ENCODE measurements at regions not wholly inside any gene's neighbourhood (a gene's known extent, or its start where the extent isn't known, plus 50 kb on each side); places are given as distances from the start of the nearest gene placed in this dataset.

GRCh38 chr3:16030342-16030741 lies 144.1 kb upstream of the GALNT15 start:
- H3K9me3 ChIP-seq, result no peaks in the 10 kb centered on the region
- no peaks in the 10 kb centered on the region for H3K4me1 ChIP-seq
- no peak overlapping the region for H3K27ac ChIP-seq
- H3K27me3 ChIP-seq, result no peaks in the 10 kb centered on the region
- TF ChIP-seq EP300 (IDR thresholded peaks at IDR 0.05), result no peak
- H3K4me3 ChIP-seq, result no peak overlapping the region
- no peak for ATAC-seq
- H3K36me3 ChIP-seq, result no peaks in the 10 kb centered on the region
- 63 to 73% methylated on average over 4 of the region's 4 CpGs for WGBS, 2 donors (ENCODE audit: low coverage in 1 of 2)

- TF ChIP-seq POLR2A (IDR thresholded peaks at IDR 0.05) (no peak), POLR2AphosphoS5 (IDR thresholded peaks at IDR 0.05) (no peak), EP300 (IDR thresholded peaks at IDR 0.05) (no peak), CTCF (IDR thresholded peaks at IDR 0.05) (no peak)
- Histone ChIP-seq H3K27me3 (no peaks in the 10 kb centered on the region), H3K9me3 (no peaks in the 10 kb centered on the region), H3K4me3 (no peak overlapping the region), H3K4me1 (no peaks in the 10 kb centered on the region), H3K27ac (no peak overlapping the region), H3K36me3 (no peaks in the 10 kb centered on the region)
- ATAC-seq, result no peak
- WGBS, 2 donors (ENCODE audit: low coverage in 1 of 2), result 80 to 94% methylated on average over 1 to 2 of the region's 2 CpGs
Observed at GRCh38 chr3:16031434-16031833, 143.0 kb upstream of the GALNT15 start.

GRCh38 chr3:16033889-16034687 lies 140.4 kb upstream of the GALNT15 start:
- H3K27me3 ChIP-seq, result no peaks in the 10 kb centered on the region
- H3K4me1 ChIP-seq, result no peaks in the 10 kb centered on the region
- H3K9me3 ChIP-seq, result no peaks in the 10 kb centered on the region
- no peak for ATAC-seq
- WGBS, 2 donors (ENCODE audit: low coverage in 1 of 2), result 77 to 80% methylated on average over 3 of the region's 3 CpGs
- TF ChIP-seq POLR2AphosphoS5 (IDR thresholded peaks at IDR 0.05) (no peak), EP300 (IDR thresholded peaks at IDR 0.05) (no peak), POLR2A (IDR thresholded peaks at IDR 0.05) (no peak), CTCF (IDR thresholded peaks at IDR 0.05) (no peak)
- no peak overlapping the region for H3K4me3 ChIP-seq
- no peak overlapping the region for H3K27ac ChIP-seq
- H3K36me3 ChIP-seq, result no peaks in the 10 kb centered on the region

- no peak overlapping the region for H3K27ac ChIP-seq
- no peak overlapping the region for H3K4me3 ChIP-seq
- WGBS, 2 donors (ENCODE audit: low coverage in 1 of 2), result 91 to 100% methylated on average over 2 of the region's 2 CpGs
- no peaks in the 10 kb centered on the region for H3K4me1 ChIP-seq
- H3K9me3 ChIP-seq, result no peaks in the 10 kb centered on the region
- H3K36me3 ChIP-seq, result no peaks in the 10 kb centered on the region
- no peak for ATAC-seq
- no peaks in the 10 kb centered on the region for H3K27me3 ChIP-seq
- no peak for TF ChIP-seq CTCF (IDR thresholded peaks at IDR 0.05)
Observed at GRCh38 chr3:16040991-16041390, 133.5 kb upstream of the GALNT15 start.

- ATAC-seq, result peak; percentile 62
- WGBS, 2 donors (ENCODE audit: low coverage in 1 of 2), result 1 to 21% methylated on average over 3 to 5 of the region's 5 CpGs
- no peaks in the 10 kb centered on the region for H3K9me3 ChIP-seq
Observed at GRCh38 chr3:16048435-16049318, 125.8 kb upstream of the GALNT15 start.

More at GRCh38 chr3:16048435-16049318, 125.8 kb upstream of the GALNT15 start:
- Histone ChIP-seq H3K36me3 (no peaks in the 10 kb centered on the region), H3K4me3 (peak overlapping the region in 1 of 2 donors; percentile 12), H3K4me1 (peaks cover 0 to 12% (median 0%) of the 10 kb centered on the region in 3 donors), H3K27ac (no peak overlapping the region), H3K27me3 (no peaks in the 10 kb centered on the region)
- TF ChIP-seq EP300 (IDR thresholded peaks at IDR 0.05) (no peak), POLR2A (IDR thresholded peaks at IDR 0.05) (no peak), CTCF (IDR thresholded peaks at IDR 0.05) (peak; percentile 58 to 87 (median 82))
